Epidermal melanocyte (primary cell): ENCODE measurements at regions not wholly inside any gene's neighbourhood (a gene's known extent, or its start where the extent isn't known, plus 50 kb on each side); places are given as distances from the start of the nearest gene placed in this dataset.

Source experiments
- DNase-seq: peaks from one replicate; pipeline ENCODE4 v3.0.0; 2011; ENCODE audit warnings: low spot score; ENCODE audit not compliant: insufficient read length

DNA sequence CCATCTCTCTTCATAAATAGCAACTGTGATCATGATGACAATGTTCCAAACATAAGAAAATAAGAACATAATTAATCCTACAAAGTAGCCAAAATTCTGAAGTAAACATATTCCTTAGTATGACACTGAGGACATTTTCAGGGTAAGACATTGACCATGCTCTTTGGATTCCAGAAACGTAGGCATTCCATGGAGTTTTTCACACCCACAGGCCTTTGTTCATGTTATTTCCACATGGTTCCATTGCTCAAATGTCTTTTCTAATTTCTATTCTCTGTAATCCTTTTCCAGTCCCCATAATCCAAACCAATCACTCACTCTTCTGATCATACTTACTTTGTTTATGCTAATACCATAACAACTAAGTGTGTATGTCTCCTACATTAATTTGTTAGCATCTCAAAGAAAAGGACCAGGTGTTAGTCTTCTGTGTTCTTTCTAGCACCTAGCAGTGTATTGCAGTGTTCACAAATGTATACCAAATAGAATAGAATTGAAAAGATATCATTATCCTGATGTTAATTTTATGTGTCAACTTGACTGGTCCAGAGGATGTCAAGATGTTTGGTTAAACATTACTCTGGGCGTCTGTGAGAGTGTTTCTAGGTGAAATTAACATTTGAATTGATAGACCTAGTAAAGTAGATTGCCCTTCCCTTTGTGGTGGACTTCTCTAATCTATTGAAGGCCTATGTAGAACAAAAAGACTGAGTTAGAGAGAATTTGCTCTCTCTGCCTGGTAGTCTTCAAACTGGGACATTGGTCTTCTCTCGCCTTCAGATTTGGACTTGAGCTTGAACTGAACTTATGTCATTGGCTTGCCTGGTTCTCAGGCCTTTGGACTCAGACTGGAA lies 516.6 kb downstream of the PTPRC start:
- DNase-seq = no peak

- DNase-seq = no peak
Observed at GRCh38 chr1:199157494-199157893, 518.7 kb downstream of the PTPRC start.

GRCh38 chr1:199160521-199161318 lies 521.9 kb downstream of the PTPRC start:
- DNase-seq = no peak

DNA sequence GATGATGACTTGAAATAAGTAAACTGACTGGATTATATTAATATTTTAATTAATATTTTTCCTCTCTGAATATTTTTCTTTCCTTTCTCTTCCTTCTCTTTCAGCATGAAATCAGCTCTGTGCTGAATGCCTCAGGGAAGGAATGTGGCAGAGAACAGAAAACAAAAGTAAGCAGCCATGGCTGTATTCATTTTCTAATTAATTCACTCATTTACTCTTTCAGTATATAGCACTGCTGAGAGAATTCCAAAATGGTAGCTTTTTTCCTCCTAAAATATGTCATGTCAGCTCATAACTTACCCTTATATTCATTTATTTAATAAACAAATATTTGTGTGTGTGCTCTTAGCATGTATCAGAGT lies 522.5 kb downstream of the PTPRC start:
- DNase-seq = no peak

- no peak for DNase-seq
Observed at GRCh38 chr1:199161766-199162303, 523.0 kb downstream of the PTPRC start.

DNA sequence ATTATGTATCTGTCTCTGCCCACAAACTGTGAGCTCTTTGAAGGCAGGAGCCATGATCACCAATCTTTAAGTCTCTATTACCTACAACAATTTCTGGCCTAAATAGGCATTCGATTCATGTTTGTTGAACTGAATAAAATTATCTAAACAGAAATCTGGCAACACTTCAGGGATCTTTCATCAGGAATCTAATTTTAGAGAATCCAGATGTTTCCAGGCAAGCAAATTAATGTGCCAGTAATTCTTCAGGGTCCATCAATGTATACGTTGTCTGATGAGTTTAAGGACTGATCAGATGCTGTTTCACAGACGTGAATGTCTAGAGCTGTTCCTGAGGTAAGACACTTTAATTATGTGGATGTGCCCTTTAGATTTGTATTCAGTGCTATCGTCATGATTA lies 524.4 kb downstream of the PTPRC start:
- DNase-seq = no peak

GRCh38 chr1:199163670-199164069 lies 524.8 kb downstream of the PTPRC start:
- DNase-seq = no peak

- DNase-seq = no peak
Observed at GRCh38 chr1:199167460-199167859, 528.6 kb downstream of the PTPRC start.

DNA sequence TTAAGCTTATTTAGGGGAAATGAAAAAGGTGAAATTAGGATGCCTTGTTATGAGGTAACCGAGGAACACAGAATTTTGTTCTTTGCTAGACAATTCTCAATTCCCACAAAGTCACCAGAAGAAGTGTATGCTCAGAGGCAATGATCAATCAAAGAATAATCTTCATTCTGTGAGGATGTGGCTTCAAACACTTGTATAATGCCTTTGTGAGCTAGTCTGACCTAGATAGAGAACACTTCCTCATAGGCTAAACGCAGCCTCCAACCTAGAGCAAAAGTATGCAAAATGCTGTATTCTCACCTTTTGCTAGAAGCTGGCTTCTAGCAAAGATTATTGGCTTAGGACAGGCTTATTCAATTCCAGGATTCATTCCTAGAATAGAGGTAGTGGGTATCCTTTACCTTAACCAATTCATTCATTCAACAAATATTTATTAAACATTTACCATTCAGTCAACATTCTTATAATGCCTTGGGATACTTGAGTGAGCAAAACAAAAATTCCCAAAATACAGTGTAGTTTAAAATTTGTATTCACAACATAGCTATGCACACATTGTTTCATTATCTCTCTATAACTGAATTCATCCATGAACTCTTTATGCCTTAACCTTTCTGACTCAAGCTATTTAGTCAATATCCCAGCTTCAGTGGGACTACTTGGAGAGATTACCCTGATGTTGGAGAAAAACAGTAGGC lies 530.2 kb downstream of the PTPRC start:
- no peak for DNase-seq

- DNase-seq = no peak
Observed at GRCh38 chr1:199170711-199171110, 531.9 kb downstream of the PTPRC start.

- no peak for DNase-seq
Observed at GRCh38 chr1:199172171-199173124, 533.6 kb downstream of the PTPRC start.

DNA sequence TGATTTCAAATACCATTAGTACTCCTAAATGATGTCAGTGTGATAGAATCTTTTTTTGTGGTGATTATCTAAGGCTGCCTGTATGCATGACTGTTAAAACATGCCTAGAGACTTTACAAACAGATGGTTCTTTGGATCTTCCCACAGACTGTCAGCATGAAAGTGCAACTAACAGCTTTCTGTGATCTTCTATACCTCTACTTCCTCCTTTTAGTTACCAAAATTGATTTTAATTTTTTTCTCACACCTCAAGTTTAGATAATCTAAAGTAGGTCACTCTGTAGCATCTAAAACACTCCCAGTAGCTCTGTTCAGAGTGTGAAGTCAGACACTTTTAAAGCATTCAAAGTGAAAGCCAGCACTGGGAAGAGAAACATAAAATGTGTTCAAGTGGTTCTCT lies 534.5 kb downstream of the PTPRC start:
- DNase-seq = no peak

GRCh38 chr1:199174336-199174735 lies 535.5 kb downstream of the PTPRC start:
- DNase-seq = no peak

DNA sequence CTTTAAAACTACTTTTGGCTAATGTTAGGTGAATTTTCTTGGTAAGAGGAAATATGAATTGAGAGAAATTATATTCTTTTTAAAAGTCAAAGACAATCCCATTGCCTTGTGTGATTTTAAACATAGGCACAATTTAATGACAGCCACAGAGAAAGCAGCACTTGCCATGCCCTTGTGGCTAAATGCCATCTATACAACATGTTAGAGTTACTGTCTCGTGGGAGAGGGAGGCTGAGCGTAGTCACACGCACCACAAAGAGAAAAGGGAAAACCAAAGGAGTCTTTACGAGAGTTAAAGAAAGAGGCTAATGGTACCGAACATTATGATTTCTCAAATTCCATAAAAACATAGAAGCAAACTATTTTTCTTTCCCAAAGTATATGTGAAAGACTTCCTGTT lies 537.9 kb downstream of the PTPRC start:
- no peak for DNase-seq

- no peak for DNase-seq
Observed at GRCh38 chr1:199177241-199177640, 538.4 kb downstream of the PTPRC start.

GRCh38 chr1:199178646-199179045 lies 539.8 kb downstream of the PTPRC start:
- DNase-seq = no peak

DNA sequence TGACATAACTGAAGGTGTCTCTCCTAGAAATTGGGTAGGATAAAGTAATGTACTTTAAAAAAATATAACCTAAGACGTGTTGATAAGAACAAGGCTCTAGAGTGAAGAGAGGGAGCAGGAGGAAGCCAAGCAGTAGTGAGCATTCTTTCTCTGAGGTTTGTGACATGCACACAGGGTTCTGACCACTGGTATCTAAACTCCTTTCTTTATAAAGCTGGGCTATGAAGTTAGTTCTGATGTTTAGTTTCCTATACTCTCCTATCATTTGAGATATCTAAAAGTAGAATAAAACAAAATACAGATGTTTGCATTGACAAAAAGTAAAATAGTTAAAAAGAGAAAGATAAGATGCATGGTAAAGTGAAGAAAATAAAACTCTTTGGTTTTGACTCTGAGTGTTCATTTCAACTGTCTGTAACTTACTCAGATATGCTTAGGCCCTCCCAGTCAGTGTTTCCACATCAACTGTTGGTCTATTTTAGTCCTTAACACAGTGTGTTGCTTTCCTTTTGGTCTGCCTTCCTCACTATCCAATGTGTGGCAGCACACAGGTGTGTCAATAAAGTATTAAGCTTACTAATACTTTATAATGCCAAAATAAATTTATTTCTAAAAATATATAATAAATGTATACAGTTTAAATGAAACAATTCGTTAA lies 543.5 kb downstream of the PTPRC start:
- DNase-seq = no peak

GRCh38 chr1:199184180-199184579 lies 545.3 kb downstream of the PTPRC start:
- no peak for DNase-seq

DNA sequence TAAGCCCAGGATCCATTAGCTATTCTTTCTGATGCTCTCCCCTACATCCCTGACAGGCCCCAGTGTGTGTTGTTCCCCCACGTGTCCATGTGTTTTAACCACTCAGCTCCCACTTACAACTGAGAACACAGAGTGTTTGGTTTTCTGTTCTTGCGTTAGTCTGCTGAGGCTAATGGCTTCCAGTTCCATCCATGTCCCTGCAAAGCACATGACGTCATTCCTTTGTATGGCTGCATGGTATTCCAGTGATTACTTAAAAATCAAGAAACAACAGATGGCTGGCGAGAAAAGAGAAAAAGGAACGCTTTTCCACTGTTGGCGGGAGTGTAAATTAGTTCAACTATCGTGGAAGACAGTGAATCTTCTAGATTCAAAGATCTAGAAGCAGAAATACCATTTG lies 556.0 kb downstream of the PTPRC start:
- DNase-seq = no peak

DNA sequence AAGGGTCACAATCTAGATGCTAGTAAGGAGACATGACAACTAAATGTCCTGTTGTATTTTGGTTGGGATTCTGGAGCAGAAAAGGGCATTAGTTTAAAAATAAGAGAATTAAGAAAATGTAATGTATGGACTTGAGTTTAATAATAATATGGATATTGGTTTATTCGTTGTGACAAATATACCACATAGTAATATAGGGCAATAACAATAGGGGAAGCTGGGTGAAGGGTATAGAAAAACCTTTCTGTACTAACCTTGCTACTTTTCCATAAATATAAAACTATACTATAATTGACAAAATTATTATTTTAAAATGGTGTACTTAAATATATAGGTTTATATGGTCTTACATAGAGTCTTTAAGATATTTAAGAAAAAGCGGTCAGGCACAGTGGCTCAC lies 558.9 kb downstream of the PTPRC start:
- no peak for DNase-seq
